ENCODE measurements at regions not wholly inside any gene's neighbourhood (a gene's known extent, or its start where the extent isn't known, plus 50 kb on each side); places are given as distances from the start of the nearest gene placed in this dataset.

GRCh38 chr5:58148254-58148775 lies 311.6 kb downstream of the PLK2 start:
- TF ChIP-seq POLR2A (IDR thresholded peaks at IDR 0.05): no peak
- TF ChIP-seq CTCF (IDR thresholded peaks at IDR 0.05): no peak
- TF ChIP-seq EP300 (IDR thresholded peaks at IDR 0.05): no peak
- DNase-seq: no peak
- no peaks in the 10 kb centered on the region for H3K4me1 ChIP-seq (ENCODE audit: insufficient read depth)
- intact Hi-C loops (cut with DNase I): no loop called here
- no peaks in the 10 kb centered on the region for H3K36me3 ChIP-seq
- no peak overlapping the region for H3K27ac ChIP-seq
- H3K9me3 ChIP-seq: no peaks in the 10 kb centered on the region
- no peaks in the 10 kb centered on the region for H3K27me3 ChIP-seq
- no peak overlapping the region for H3K4me3 ChIP-seq

GRCh38 chr5:58145397-58145934 lies 314.4 kb downstream of the PLK2 start:
- Histone ChIP-seq H3K36me3 (no peaks in the 10 kb centered on the region), H3K27me3 (no peaks in the 10 kb centered on the region), H3K27ac (no peak overlapping the region), H3K9me3 (no peaks in the 10 kb centered on the region), H3K4me1 (ENCODE audit: insufficient read depth) (no peaks in the 10 kb centered on the region), H3K4me3 (no peak overlapping the region)
- no peak for DNase-seq
- intact Hi-C loops (cut with DNase I): no loop called here
- WGBS, 3 donors: 94 to 95% (median 94%) methylated on average over 11 of the region's 11 CpGs
- no peak for TF ChIP-seq EP300 (IDR thresholded peaks at IDR 0.05)
- TF ChIP-seq POLR2A (IDR thresholded peaks at IDR 0.05): no peak
- no peak for TF ChIP-seq CTCF (IDR thresholded peaks at IDR 0.05)

- TF ChIP-seq EP300 (IDR thresholded peaks at IDR 0.05) (no peak), POLR2A (IDR thresholded peaks at IDR 0.05) (no peak), CTCF (IDR thresholded peaks at IDR 0.05) (no peak)
- H3K27me3 ChIP-seq: no peaks in the 10 kb centered on the region
- no peaks in the 10 kb centered on the region for H3K4me1 ChIP-seq (ENCODE audit: insufficient read depth)
- no peak for DNase-seq
- no peaks in the 10 kb centered on the region for H3K36me3 ChIP-seq
- intact Hi-C loops (cut with DNase I): no loop called here
- no peak overlapping the region for H3K27ac ChIP-seq
- WGBS, 3 donors: 96% methylated on average over 2 of the region's 2 CpGs
- no peak overlapping the region for H3K4me3 ChIP-seq
- no peaks in the 10 kb centered on the region for H3K9me3 ChIP-seq
Observed at GRCh38 chr5:58143727-58144126, 316.2 kb downstream of the PLK2 start.

GRCh38 chr5:58143181-58143580 lies 316.7 kb downstream of the PLK2 start:
- H3K27me3 ChIP-seq: no peaks in the 10 kb centered on the region

More at GRCh38 chr5:58143181-58143580, 316.7 kb downstream of the PLK2 start:
- H3K9me3 ChIP-seq: no peaks in the 10 kb centered on the region
- H3K4me1 ChIP-seq (ENCODE audit: insufficient read depth): no peaks in the 10 kb centered on the region
- TF ChIP-seq POLR2A (IDR thresholded peaks at IDR 0.05) (no peak), CTCF (IDR thresholded peaks at IDR 0.05) (no peak), EP300 (IDR thresholded peaks at IDR 0.05) (no peak)
- H3K27ac ChIP-seq: no peak overlapping the region
- WGBS, 3 donors: 83 to 92% (median 89%) methylated on average over 1 of the region's 1 CpG
- intact Hi-C loops (cut with DNase I): no loop called here
- no peak overlapping the region for H3K4me3 ChIP-seq
- no peak for DNase-seq
- H3K36me3 ChIP-seq: no peaks in the 10 kb centered on the region

Data from ovary (tissue), 7 donors.